ENCODE measurements at regions not wholly inside any gene's neighbourhood (a gene's known extent, or its start where the extent isn't known, plus 50 kb on each side); places are given as distances from the start of the nearest gene placed in this dataset.

GRCh38 chr6:56406276-56407269 lies 159.2 kb upstream of the COL21A1 start:
- TF ChIP-seq POLR2A (IDR thresholded peaks at IDR 0.05; ENCODE audit: low read depth, low read length) (no peak), POLR2AphosphoS5 (IDR thresholded peaks at IDR 0.05; ENCODE audit: low read depth, low read length) (no peak), SPI1 (IDR thresholded peaks at IDR 0.05; ENCODE audit: low read depth, low read length) (no peak), TAF1 (IDR thresholded peaks at IDR 0.05; ENCODE audit: low read depth, low read length) (no peak)

All from GM12891 (cell line).